ENCODE measurements at regions not wholly inside any gene's neighbourhood (a gene's known extent, or its start where the extent isn't known, plus 50 kb on each side); places are given as distances from the start of the nearest gene placed in this dataset.
"Not testable (repeated sequence)": the region's sequence is repeated elsewhere in the genome, so short reads cannot be mapped to it uniquely, and the experiment has no call there.

GRCh38 chr7:94183289-94183749, 179.2 kb upstream of the BET1 start:
- H3K4me3 ChIP-seq (ENCODE audit: low read length), result no peak overlapping the region
- H3K36me3 ChIP-seq (ENCODE audit: control insufficient read depth, insufficient read depth, low read length), result no peaks in the 10 kb centered on the region
- no peaks in the 10 kb centered on the region for H3K9me3 ChIP-seq (ENCODE audit: control insufficient read depth, insufficient read depth, low read length)
- Mint-ChIP-seq H3K4me3 (no peak overlapping the region), H3K27ac (no peak overlapping the region), H3K9me3 (peaks cover 3 to 5% of the 10 kb centered on the region in 2 donors), H3K27me3 (ENCODE audit: low read depth in 2 of 2) (peaks cover 0 to 2% of the 10 kb centered on the region in 2 donors), H3K36me3 (no peaks in the 10 kb centered on the region), H3K4me1 (no peaks in the 10 kb centered on the region)
- ATAC-seq, result no peak
- no peaks in the 10 kb centered on the region for H3K4me1 ChIP-seq (ENCODE audit: control insufficient read depth, insufficient read depth, low read length)
- DNase-seq, result no peak
- H3K27me3 ChIP-seq (ENCODE audit: control insufficient read depth, insufficient read depth, low read length), result no peaks in the 10 kb centered on the region
- H3K27ac ChIP-seq (ENCODE audit: low read length), result no peak overlapping the region
- no peak for TF ChIP-seq CTCF (IDR thresholded peaks at IDR 0.05)
- intact Hi-C loops (cut with micrococcal nuclease), result no loop called here
- 89% methylated on average over 2 of the region's 2 CpGs for WGBS (ENCODE audit: insufficient coverage)

GRCh38 chr7:94183891-94184290, 179.7 kb upstream of the BET1 start:
- Histone ChIP-seq H3K36me3 (ENCODE audit: control insufficient read depth, insufficient read depth, low read length) (no peaks in the 10 kb centered on the region), H3K4me1 (ENCODE audit: control insufficient read depth, insufficient read depth, low read length) (no peaks in the 10 kb centered on the region), H3K27ac (ENCODE audit: low read length) (no peak overlapping the region), H3K27me3 (ENCODE audit: control insufficient read depth, insufficient read depth, low read length) (no peaks in the 10 kb centered on the region), H3K4me3 (ENCODE audit: low read length) (no peak overlapping the region), H3K9me3 (ENCODE audit: control insufficient read depth, insufficient read depth, low read length) (no peaks in the 10 kb centered on the region)
- no peak overlapping the region for H3K4me3 Mint-ChIP-seq
- peaks cover 3 to 5% of the 10 kb centered on the region in 2 donors for H3K9me3 Mint-ChIP-seq
- 93% methylated on average over 1 of the region's 3 CpGs for WGBS (ENCODE audit: insufficient coverage)
- H3K36me3 Mint-ChIP-seq, result no peaks in the 10 kb centered on the region
- intact Hi-C loops (cut with micrococcal nuclease), result no loop called here
- no peaks in the 10 kb centered on the region for H3K4me1 Mint-ChIP-seq
- no peak for ATAC-seq
- no peak for DNase-seq
- no peak overlapping the region for H3K27ac Mint-ChIP-seq
- peaks cover 0 to 5% of the 10 kb centered on the region in 2 donors for H3K27me3 Mint-ChIP-seq (ENCODE audit: low read depth in 2 of 2)
- no peak for TF ChIP-seq CTCF (IDR thresholded peaks at IDR 0.05)

- ATAC-seq (no peak), DNase-seq (no peak)
- peaks cover 3% of the 10 kb centered on the region for H3K9me3 ChIP-seq (ENCODE audit: control insufficient read depth, insufficient read depth, low read length)
- Mint-ChIP-seq H3K27ac (no peak overlapping the region), H3K4me3 (no peak overlapping the region), H3K9me3 (peaks cover 3% of the 10 kb centered on the region in 2 donors), H3K27me3 (ENCODE audit: low read depth in 2 of 2) (peaks cover 0 to 5% of the 10 kb centered on the region in 2 donors), H3K36me3 (no peaks in the 10 kb centered on the region), H3K4me1 (no peaks in the 10 kb centered on the region)
- TF ChIP-seq CTCF (IDR thresholded peaks at IDR 0.05), result no peak
- WGBS (ENCODE audit: insufficient coverage), result 100% methylated on average over 1 of the region's 2 CpGs
- H3K36me3 ChIP-seq (ENCODE audit: control insufficient read depth, insufficient read depth, low read length), result no peaks in the 10 kb centered on the region
- no peak overlapping the region for H3K4me3 ChIP-seq (ENCODE audit: low read length)
- intact Hi-C loops (cut with micrococcal nuclease), result no loop called here
- no peaks in the 10 kb centered on the region for H3K4me1 ChIP-seq (ENCODE audit: control insufficient read depth, insufficient read depth, low read length)
- H3K27me3 ChIP-seq (ENCODE audit: control insufficient read depth, insufficient read depth, low read length), result no peaks in the 10 kb centered on the region
- H3K27ac ChIP-seq (ENCODE audit: low read length), result no peak overlapping the region
These were observed 184.2 kb upstream of the BET1 start for GRCh38 chr7:94188350-94188749.

GRCh38 chr7:94190599-94191061, 186.5 kb upstream of the BET1 start:
- Histone ChIP-seq H3K4me3 (ENCODE audit: low read length) (no peak overlapping the region), H3K27me3 (ENCODE audit: control insufficient read depth, insufficient read depth, low read length) (no peaks in the 10 kb centered on the region), H3K9me3 (ENCODE audit: control insufficient read depth, insufficient read depth, low read length) (peaks cover 3% of the 10 kb centered on the region), H3K27ac (ENCODE audit: low read length) (no peak overlapping the region), H3K4me1 (ENCODE audit: control insufficient read depth, insufficient read depth, low read length) (no peaks in the 10 kb centered on the region), H3K36me3 (ENCODE audit: control insufficient read depth, insufficient read depth, low read length) (no peaks in the 10 kb centered on the region)
- Mint-ChIP-seq H3K9me3 (peaks cover 3% of the 10 kb centered on the region in 2 donors), H3K4me1 (no peaks in the 10 kb centered on the region), H3K27me3 (ENCODE audit: low read depth in 2 of 2) (peaks cover 0 to 5% of the 10 kb centered on the region in 2 donors), H3K27ac (no peak overlapping the region), H3K4me3 (no peak overlapping the region), H3K36me3 (no peaks in the 10 kb centered on the region)
- DNase-seq (no peak), ATAC-seq (no peak)
- no peak for TF ChIP-seq CTCF (IDR thresholded peaks at IDR 0.05)
- intact Hi-C loops (cut with micrococcal nuclease), result no loop called here
- WGBS (ENCODE audit: insufficient coverage), result 0% methylated on average over 1 of the region's 1 CpG

- H3K9me3 ChIP-seq (ENCODE audit: control insufficient read depth, insufficient read depth, low read length); H3K36me3 ChIP-seq (ENCODE audit: control insufficient read depth, insufficient read depth, low read length); H3K27me3 ChIP-seq (ENCODE audit: control insufficient read depth, insufficient read depth, low read length); intact Hi-C loops (cut with micrococcal nuclease); H3K4me3 Mint-ChIP-seq; ATAC-seq; H3K36me3 Mint-ChIP-seq; H3K27me3 Mint-ChIP-seq (ENCODE audit: low read depth in 2 of 2); H3K27ac ChIP-seq (ENCODE audit: low read length); H3K9me3 Mint-ChIP-seq; H3K4me1 Mint-ChIP-seq; H3K4me1 ChIP-seq (ENCODE audit: control insufficient read depth, insufficient read depth, low read length); H3K27ac Mint-ChIP-seq; H3K4me3 ChIP-seq (ENCODE audit: low read length); DNase-seq: not testable (repeated sequence)
- WGBS (ENCODE audit: insufficient coverage), result 100% methylated on average over 3 of the region's 3 CpGs
These were observed 190.3 kb upstream of the BET1 start for GRCh38 chr7:94194426-94194825.

All from natural killer cell (primary cell).